GM12873 (cell line): ENCODE measurements at regions not wholly inside any gene's neighbourhood (a gene's known extent, or its start where the extent isn't known, plus 50 kb on each side); places are given as distances from the start of the nearest gene placed in this dataset.

Source experiments
- TF ChIP-seq, protein P1 (sequence below): IDR thresholded peaks from 2 replicates; pipeline ENCODE4 v1.5.1; 2012; ENCODE audit warnings: low read depth, mild to moderate bottlenecking, moderate library complexity, low read length, control low read depth; ENCODE audit not compliant: insufficient read depth; ENCODE audit errors: missing control alignments

DNA sequence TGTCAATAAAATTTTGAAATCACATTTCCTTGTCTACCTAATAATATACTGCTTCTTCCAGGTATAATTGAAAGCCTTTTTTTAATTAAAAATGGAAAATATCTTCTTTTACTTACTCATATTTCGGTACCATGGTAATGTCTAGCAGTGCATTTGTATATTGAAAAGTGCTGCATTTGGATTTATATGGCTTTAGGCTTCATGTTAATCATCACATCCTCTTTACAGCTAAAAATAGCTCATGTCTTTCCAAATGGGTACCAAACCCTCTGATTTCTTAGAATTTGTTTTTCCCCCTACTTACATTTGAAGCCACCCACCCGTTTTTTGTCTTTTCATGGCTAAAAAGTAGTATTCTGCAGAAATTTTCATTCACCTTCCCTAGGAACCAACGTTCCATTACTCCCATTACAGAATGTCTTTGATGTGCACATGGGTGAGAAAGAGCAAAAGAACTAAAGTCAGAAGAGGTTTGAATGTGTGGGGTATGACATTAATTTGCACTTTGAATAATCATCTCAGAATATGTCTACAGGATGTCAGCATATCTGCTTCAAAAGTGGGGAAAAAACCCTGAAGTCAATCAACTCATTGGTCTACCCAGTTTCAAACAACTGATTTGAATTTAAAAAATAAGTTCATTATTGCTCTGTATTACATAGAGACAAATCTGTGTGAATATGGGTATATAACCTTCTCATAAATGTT, 935.9 kb downstream of the GATA3 start:
- TF ChIP-seq, protein P1, sequence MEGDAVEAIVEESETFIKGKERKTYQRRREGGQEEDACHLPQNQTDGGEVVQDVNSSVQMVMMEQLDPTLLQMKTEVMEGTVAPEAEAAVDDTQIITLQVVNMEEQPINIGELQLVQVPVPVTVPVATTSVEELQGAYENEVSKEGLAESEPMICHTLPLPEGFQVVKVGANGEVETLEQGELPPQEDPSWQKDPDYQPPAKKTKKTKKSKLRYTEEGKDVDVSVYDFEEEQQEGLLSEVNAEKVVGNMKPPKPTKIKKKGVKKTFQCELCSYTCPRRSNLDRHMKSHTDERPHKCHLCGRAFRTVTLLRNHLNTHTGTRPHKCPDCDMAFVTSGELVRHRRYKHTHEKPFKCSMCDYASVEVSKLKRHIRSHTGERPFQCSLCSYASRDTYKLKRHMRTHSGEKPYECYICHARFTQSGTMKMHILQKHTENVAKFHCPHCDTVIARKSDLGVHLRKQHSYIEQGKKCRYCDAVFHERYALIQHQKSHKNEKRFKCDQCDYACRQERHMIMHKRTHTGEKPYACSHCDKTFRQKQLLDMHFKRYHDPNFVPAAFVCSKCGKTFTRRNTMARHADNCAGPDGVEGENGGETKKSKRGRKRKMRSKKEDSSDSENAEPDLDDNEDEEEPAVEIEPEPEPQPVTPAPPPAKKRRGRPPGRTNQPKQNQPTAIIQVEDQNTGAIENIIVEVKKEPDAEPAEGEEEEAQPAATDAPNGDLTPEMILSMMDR = no peak

DNA sequence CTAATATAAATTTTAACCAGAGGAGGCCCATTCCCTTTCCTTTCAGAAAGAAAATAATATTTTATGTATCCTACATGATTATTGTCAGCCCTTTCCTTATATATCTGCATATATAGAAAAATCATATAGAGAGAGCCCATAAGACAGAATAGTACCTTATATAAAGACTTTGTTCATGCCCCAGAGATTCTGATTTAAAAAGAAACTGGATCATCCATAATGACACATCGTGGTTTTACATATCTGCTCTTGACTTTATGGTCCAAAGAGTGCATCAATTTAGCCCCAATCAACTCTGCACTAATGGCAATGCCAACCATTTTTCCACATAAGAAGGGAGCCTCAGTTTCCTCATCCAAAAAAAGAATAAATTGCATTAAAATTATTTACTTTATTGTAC, 937.5 kb downstream of the GATA3 start:
- TF ChIP-seq, protein P1 = no peak

DNA sequence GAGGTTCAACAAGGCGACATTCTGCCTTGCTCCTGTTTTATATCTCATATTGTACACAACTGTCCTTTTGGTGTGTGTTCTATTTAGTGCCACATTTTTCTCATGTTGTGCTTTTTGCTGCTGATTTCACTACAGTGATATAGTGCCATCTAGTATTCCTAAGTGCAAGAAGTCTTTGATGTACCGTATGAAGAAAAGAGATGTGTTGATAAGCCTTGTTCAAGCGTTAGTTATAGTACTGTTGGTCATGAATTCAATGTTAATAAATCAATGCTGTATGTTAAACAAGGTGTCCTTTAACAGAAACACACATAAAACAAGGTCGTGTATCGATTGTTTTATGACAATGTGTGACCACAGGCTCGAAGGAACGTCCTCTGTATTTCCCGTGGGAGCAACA, 939.4 kb downstream of the GATA3 start:
- TF ChIP-seq, protein P1 = no peak

DNA sequence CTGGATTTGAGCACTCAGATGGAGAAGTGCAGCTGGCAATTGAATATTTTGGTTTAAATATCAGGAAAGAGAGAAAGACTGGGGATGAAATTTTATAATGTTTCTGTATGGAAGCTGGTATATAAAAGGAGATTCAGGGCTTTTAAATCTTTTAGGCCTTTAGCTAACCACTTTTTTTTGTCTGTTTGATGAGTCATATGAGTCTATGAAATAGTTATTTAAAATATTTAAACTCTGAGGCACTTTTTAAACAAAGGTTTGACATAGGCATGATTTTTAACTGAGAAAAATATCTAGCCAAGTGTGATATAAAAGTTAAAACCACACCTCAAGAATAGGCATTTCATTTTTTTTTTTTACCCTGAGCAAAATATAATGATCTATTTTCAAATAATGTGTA, 944.3 kb downstream of the GATA3 start:
- TF ChIP-seq, protein P1 = no peak

DNA sequence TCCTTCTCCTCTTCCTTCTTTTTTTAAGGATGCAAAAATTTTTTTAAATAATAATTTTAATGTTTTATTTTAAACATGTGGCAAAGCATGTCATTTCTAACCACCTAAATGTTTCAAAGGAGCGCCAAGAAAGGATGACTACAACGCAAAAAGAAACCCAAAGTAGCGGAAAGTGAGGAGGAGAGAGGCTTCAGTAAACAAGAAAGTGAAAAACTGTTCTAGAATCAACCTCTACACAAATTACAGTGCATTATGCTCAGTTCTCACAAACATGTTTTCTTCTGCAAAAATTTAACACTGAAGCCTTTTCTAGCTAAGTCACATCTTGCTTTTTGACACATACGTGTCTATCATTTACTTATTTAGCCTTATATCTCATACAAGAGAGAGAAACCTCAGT, 948.6 kb downstream of the GATA3 start:
- TF ChIP-seq, protein P1 = no peak

DNA sequence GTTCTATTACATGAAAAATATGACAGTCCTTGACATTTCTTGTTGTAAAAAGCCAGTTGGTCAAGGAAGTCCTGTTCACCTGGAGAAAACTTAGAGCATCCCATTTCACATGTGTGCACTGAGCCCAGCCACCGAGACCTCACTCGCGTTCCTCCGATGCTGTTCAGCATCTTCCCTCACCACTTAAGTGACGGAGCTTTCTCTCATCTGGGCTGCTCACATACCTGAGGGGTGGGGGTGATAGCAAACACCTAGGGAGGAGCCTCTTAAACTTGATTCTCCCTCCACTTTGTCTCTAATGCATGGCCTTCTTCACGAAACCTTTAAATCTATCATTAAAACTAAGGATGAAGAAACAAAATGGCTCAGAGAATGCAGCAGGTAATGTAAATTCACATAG, 950.2 kb downstream of the GATA3 start:
- TF ChIP-seq, protein P1 = no peak

DNA sequence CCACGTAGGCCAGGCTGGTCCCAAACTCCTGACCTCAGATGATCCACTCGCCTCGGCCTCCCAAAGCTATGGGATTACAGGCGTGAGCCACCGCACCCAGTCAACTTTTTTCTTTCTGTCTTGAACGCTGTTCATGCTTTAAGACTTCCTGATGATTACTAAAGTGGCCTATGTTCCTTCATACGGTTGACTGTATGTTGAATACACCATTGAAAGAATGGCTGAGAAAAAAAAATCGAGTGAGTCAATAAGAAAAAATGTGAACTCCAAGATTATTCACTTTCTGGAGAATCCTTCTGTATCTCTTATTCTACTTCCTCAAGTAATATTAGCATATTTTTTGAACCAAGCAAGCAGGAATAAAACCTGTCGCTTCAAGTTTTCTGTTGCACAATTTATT, 955.0 kb downstream of the GATA3 start:
- TF ChIP-seq, protein P1 = no peak

DNA sequence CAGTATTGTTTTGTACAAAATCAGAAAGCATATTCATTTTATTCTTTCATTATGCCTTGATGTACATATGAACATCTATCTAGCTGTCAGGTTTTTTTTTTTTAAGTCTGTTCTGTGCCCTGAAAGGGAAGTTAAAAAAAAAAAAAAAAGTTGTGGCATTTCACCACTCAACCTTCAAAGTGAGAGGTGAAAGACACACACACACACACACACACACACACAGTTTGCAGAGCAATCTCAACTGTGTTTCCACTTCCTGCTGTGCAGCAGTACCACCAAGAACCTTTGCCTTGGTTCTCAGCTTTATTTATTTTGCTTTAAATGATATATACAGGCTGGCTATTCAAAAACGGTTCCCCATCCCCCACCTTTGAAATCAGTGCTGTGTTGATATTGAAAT, 955.6 kb downstream of the GATA3 start:
- TF ChIP-seq, protein P1 = no peak
